ENCODE measurements at regions not wholly inside any gene's neighbourhood (a gene's known extent, or its start where the extent isn't known, plus 50 kb on each side); places are given as distances from the start of the nearest gene placed in this dataset.

DNA sequence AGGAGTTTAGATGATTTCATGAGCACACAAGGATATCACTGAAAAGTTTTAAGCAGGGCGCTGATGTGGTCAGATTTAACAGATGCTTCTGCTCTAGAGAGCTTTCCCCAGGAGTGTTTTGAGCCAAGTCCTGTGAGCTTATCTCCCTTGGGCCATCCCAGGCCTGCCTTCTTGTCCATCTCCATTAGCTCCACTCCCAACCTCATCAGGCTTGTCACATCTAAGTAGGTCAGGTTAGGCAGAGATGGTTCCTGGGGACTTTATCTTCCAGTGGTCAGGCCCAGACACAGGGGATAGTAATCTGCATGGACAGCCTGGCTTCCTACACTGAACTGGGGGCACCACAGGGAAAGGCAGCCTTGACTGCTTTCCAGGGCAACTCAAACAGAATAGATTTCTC is 145.4 kb upstream of the SRRM4 start (continued):
- TF ChIP-seq RFX5 (IDR thresholded peaks at IDR 0.05; ENCODE audit: borderline replicate concordance, low read depth, low read length), result no peak

GRCh38 chr12:118840399-118840798 is 140.9 kb upstream of the SRRM4 start:
- Histone ChIP-seq H4K8ac (ENCODE audit: extremely low read depth, insufficient read depth, low read length) (no peak overlapping the region), H2BK20ac (ENCODE audit: low read length) (no peak overlapping the region), H3K9ac (replicated peaks in 1 of 4; ENCODE audit: extremely low read depth in 1 of 4, low read depth in 3 of 4, low read length in 3 of 4) (no peak overlapping the region), H2AFZ (ENCODE audit: low read length) (no peak overlapping the region), H3K4me2 (ENCODE audit: insufficient read depth in 1 of 2, low read depth in 2 of 2, low read length in 2 of 2) (no peak overlapping the region), H4K91ac (replicated peaks; ENCODE audit: insufficient read length, low read length) (no peak overlapping the region), H2BK5ac (ENCODE audit: low read depth, low read length) (no peak overlapping the region), H3K79me1 (ENCODE audit: low read depth, low read length) (no peaks in the 10 kb centered on the region), H3K23me2 (ENCODE audit: low read depth, low read length) (no peaks in the 10 kb centered on the region), H2BK12ac (ENCODE audit: low read depth, low read length) (no peak overlapping the region), H3K4ac (replicated peaks; ENCODE audit: insufficient read length, low read depth, low read length) (no peak overlapping the region), H4K20me1 (replicated peaks in 1 of 2; ENCODE audit: control insufficient read depth in 1 of 2, insufficient read depth in 2 of 2, low read length in 2 of 2) (no peaks in the 10 kb centered on the region), H3K79me2 (ENCODE audit: control insufficient read depth in 1 of 2, insufficient read depth in 2 of 2, low read length in 2 of 2) (no peaks in the 10 kb centered on the region), H3K14ac (ENCODE audit: insufficient read length) (no peak overlapping the region), H3K18ac (ENCODE audit: extremely low read depth, low read length) (no peak overlapping the region), H4K5ac (ENCODE audit: insufficient read length, low read depth, low read length) (no peak overlapping the region), H3K23ac (ENCODE audit: insufficient read length) (no peak overlapping the region), H2BK15ac (ENCODE audit: low read length) (no peak overlapping the region), H3K9me3 (ENCODE audit: insufficient read depth in 2 of 2, low read depth in 1 of 2, low read length in 1 of 2) (no peaks in the 10 kb centered on the region), H3K56ac (replicated peaks; ENCODE audit: insufficient read length, low read depth, low read length) (no peak overlapping the region), H2BK120ac (replicated peaks; ENCODE audit: low read depth, low read length) (no peak overlapping the region), H2AK5ac (ENCODE audit: low read depth, low read length) (no peak overlapping the region), H3K27me3 (replicated peaks in 1 of 4; ENCODE audit: control insufficient read depth in 3 of 4, extremely low read depth in 1 of 4, insufficient read depth in 3 of 4, low read length in 3 of 4) (peaks cover 0 to 2% (median 0%) of the 10 kb centered on the region in 4 experiments; a peak in 2 of 7 replicates), H3K27ac (ENCODE audit: low read depth, low read length) (no peak overlapping the region), H3K36me3 (ENCODE audit: control insufficient read depth in 2 of 4, insufficient read depth in 4 of 4, low read length in 3 of 4) (no peaks in the 10 kb centered on the region), H3K4me1 (replicated peaks in 1 of 4; ENCODE audit: control insufficient read depth in 3 of 4, insufficient read depth in 4 of 4, low read length in 3 of 4) (no peaks in the 10 kb centered on the region), H3K4me3 (ENCODE audit: extremely low read depth in 1 of 4, insufficient read depth in 2 of 4, low read depth in 3 of 4, low read length in 4 of 4) (no peak overlapping the region)
- CTCF ChIA-PET (ENCODE audit: partially characterized antibody), result interaction anchor here (0.6 to 7.1 kb wide), 17 partner anchors 8 to 704 kb away, joined by 3 to 57 read pairs (median 4); no protein-coding TSS in a partner anchor
- DNase-seq (ENCODE audit: low read depth in 1 of 2, low spot score in 2 of 2) (no peak), FAIRE-seq (peak; percentile 75)
- POLR2A ChIA-PET (ENCODE audit: partially characterized antibody), result no interaction called here
- TF ChIP-seq YY1 (IDR thresholded peaks at IDR 0.05; ENCODE audit: low read depth, low read length) (peak; percentile 70), CEBPB (IDR thresholded peaks at IDR 0.05; ENCODE audit: low read depth, low read length) (0 out of 2 replicates have a peak, but pooled peaks have one; percentile 21), EP300 (IDR thresholded peaks at IDR 0.05; ENCODE audit: borderline replicate concordance in 1 of 2, low read depth in 2 of 2, low read length in 2 of 2) (no peak), RAD21 (IDR thresholded peaks at IDR 0.05 in 1 of 2, conservative IDR thresholded peaks at IDR 0.05 in 1 of 2; ENCODE audit: low read depth in 2 of 2, low read length in 2 of 2) (peak; percentile 82 to 91), SIN3A (conservative IDR thresholded peaks at IDR 0.05 in 1 of 2, IDR thresholded peaks at IDR 0.05 in 1 of 2; ENCODE audit: low read depth in 1 of 2, low read length in 2 of 2) (no peak)
- TF ChIP-seq, protein P1, sequence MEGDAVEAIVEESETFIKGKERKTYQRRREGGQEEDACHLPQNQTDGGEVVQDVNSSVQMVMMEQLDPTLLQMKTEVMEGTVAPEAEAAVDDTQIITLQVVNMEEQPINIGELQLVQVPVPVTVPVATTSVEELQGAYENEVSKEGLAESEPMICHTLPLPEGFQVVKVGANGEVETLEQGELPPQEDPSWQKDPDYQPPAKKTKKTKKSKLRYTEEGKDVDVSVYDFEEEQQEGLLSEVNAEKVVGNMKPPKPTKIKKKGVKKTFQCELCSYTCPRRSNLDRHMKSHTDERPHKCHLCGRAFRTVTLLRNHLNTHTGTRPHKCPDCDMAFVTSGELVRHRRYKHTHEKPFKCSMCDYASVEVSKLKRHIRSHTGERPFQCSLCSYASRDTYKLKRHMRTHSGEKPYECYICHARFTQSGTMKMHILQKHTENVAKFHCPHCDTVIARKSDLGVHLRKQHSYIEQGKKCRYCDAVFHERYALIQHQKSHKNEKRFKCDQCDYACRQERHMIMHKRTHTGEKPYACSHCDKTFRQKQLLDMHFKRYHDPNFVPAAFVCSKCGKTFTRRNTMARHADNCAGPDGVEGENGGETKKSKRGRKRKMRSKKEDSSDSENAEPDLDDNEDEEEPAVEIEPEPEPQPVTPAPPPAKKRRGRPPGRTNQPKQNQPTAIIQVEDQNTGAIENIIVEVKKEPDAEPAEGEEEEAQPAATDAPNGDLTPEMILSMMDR (IDR thresholded peaks at IDR 0.05; ENCODE audit: control extremely low read depth in 1 of 3, insufficient read depth in 1 of 3, low read depth in 1 of 3, low read length in 3 of 3), result peak in 2 of 3 experiments; percentile 78 to 93; a peak in 3 of 4 replicates
